ENCODE measurements at regions not wholly inside any gene's neighbourhood (a gene's known extent, or its start where the extent isn't known, plus 50 kb on each side); places are given as distances from the start of the nearest gene placed in this dataset.

DNA sequence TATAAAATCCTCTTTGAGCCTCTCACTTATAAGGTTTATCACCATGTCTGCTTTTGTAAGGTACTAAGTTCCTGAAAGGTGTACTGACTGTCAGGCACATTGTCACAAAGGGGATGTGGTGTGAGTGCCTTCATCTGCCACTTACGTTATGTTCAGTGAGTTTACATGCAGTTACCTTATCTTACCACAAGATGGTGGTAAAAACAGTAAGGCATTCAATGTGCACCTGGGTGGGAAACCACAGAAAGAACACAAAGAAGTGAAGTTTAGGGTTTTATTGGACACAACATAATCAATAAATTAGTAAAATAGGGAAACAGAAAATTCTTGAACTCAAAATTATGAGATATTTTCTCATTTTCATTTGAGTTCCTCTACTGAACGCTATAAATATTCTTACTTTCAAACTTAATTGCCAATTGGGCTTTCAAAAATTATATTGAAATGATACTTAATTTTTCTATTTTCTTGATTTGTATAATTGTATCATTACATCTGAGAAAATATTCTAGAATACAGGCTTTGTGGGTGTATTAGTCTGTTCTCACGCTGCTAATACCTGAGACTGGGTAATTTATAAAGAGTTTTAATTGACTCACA is 650.8 kb downstream of the PCDH7 start:
- POLR2A ChIA-PET, result no interaction called here
- CTCF ChIA-PET, result interaction anchor here (0.7 kb wide), 1 partner anchor 10 kb away, joined by 3 read pairs; no protein-coding TSS in a partner anchor
- TF ChIP-seq, protein P1, sequence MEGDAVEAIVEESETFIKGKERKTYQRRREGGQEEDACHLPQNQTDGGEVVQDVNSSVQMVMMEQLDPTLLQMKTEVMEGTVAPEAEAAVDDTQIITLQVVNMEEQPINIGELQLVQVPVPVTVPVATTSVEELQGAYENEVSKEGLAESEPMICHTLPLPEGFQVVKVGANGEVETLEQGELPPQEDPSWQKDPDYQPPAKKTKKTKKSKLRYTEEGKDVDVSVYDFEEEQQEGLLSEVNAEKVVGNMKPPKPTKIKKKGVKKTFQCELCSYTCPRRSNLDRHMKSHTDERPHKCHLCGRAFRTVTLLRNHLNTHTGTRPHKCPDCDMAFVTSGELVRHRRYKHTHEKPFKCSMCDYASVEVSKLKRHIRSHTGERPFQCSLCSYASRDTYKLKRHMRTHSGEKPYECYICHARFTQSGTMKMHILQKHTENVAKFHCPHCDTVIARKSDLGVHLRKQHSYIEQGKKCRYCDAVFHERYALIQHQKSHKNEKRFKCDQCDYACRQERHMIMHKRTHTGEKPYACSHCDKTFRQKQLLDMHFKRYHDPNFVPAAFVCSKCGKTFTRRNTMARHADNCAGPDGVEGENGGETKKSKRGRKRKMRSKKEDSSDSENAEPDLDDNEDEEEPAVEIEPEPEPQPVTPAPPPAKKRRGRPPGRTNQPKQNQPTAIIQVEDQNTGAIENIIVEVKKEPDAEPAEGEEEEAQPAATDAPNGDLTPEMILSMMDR (IDR thresholded peaks at IDR 0.05; ENCODE audit: insufficient read depth, low read length, missing control alignments), result peak; percentile 46
- DNase-seq (ENCODE audit: low read depth, low spot score), result no peak
- no peak overlapping the region for H3K4me3 ChIP-seq (ENCODE audit: low read depth, low read length)

DNA sequence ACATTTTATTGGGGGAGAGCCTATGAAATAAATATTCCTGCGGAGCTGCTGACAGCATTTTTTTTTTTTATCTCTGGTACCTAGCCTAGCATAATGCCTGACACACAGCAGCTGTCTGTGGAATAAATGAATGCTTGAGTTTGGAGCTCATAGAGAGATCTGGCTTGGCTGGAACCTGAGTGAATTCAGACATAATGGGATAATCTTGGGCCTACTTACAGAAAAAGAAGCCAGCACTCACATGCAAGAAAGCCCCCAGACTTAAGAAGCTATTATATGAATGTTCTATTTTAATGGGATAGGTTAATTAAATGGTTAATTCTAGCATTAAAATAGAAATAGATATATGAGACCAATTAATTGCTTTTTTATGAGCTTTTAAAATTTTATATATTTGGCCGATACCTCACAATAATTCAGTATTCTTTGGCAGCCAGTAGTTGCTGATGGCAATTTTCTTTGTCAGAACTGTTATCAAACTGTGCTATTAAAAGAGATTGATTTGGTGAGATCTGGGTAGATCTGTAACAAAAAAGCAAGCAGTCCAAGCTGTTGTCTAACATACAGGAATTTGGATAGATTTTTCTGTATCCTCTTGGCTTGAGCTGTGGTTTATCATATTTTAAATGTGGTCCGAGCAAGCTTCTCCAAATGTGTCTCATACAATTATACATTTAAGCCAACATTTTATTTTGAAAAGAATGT is 654.2 kb downstream of the PCDH7 start:
- DNase-seq (ENCODE audit: low read depth, low spot score), result no peak
- POLR2A ChIA-PET, result interaction anchor here (0.7 kb wide), 1 partner anchor 185 kb away, joined by 3 read pairs; no protein-coding TSS in a partner anchor
- TF ChIP-seq, protein P1 (IDR thresholded peaks at IDR 0.05; ENCODE audit: insufficient read depth, low read length, missing control alignments), result no peak
- CTCF ChIA-PET, result no interaction called here
- no peak overlapping the region for H3K4me3 ChIP-seq (ENCODE audit: low read depth, low read length)

DNA sequence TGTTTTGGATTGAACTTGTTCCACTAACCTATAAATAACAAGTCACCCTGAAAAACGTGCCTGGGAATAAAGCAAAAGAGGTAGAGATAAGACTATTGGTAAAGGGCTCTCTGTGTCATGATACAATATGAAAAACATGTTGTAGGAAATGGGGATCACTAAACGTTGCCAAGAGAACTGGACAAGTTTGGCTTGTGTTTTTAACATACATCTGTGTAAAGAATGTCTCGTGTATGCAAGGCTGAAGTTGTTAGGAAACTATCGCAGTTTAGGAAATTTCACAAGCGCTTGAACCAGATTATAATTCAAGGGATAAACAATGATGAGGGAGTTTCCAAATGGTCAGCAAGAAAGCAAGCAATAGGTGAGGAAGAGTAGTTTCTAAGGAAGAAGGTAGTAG is 655.8 kb downstream of the PCDH7 start:
- TF ChIP-seq, protein P1 (IDR thresholded peaks at IDR 0.05; ENCODE audit: insufficient read depth, low read length, missing control alignments), result no peak
- ChIA-PET POLR2A (no interaction called here), CTCF (no interaction called here)
- H3K4me3 ChIP-seq (ENCODE audit: low read depth, low read length), result no peak overlapping the region
- no peak for DNase-seq (ENCODE audit: low read depth, low spot score)

DNA sequence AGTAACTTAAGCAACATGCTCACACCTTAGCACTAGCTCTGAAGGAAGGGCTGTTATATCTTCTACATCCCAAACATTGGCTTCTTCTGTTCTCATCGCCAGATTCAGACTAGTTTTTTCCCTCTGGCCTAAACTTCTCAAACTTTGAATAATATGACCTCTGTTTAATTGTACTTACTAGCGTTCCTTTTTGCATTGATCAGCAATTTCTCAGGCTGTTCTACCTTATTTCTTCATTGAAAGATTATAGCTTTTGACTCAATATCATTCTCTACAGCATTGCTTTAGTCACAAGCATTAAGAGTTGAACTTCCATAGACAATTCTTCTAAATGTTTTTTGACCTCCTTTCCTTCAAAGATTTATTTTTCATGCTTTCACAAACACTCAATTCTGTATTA is 659.2 kb downstream of the PCDH7 start:
- POLR2A ChIA-PET, result no interaction called here
- H3K4me3 ChIP-seq (ENCODE audit: low read depth, low read length), result no peak overlapping the region
- TF ChIP-seq, protein P1 (IDR thresholded peaks at IDR 0.05; ENCODE audit: insufficient read depth, low read length, missing control alignments), result no peak
- CTCF ChIA-PET, result no interaction called here
- no peak for DNase-seq (ENCODE audit: low read depth, low spot score)

DNA sequence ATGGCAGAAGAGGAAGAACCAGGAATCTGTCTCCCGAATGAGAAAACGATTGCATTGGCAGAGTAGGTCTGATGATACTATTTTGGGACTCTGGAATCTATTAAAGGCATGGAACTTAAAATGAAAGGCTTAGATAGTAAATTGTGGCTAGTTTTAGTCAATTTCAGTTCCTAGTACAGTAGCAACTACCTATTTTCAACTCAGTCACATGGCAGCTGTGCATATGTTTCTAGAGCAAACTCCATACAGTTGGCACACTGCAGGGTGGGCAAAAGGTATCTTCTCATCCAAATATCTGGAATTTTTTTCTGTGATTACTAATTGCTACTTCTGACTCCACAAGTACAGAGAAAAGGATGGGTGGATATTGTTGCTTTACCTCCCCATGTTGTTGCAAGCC is 663.6 kb downstream of the PCDH7 start:
- no peak overlapping the region for H3K4me3 ChIP-seq (ENCODE audit: low read depth, low read length)
- TF ChIP-seq, protein P1 (IDR thresholded peaks at IDR 0.05; ENCODE audit: insufficient read depth, low read length, missing control alignments), result no peak
- ChIA-PET CTCF (no interaction called here), POLR2A (no interaction called here)
- DNase-seq (ENCODE audit: low read depth, low spot score), result no peak

DNA sequence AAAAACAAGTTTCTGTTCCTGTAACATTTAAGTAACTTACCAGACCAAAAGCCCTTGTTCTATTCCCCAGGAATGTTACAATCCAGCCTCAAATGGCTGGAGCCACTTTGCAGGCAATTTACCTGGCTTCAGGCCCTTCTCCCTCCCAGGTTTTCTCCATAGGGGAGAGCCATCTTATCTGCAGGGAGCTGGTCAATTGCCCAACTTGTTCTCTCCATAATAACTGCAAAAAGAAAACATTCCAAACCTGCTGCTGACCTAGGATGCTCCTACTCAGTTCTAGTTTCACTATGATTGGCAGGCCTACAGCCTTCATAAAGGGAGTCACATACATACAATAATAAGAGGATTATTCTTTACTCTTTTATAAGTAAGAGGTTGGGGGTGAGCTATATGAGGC is 670.7 kb downstream of the PCDH7 start:
- ChIA-PET POLR2A (no interaction called here), CTCF (no interaction called here)
- TF ChIP-seq, protein P1 (IDR thresholded peaks at IDR 0.05; ENCODE audit: insufficient read depth, low read length, missing control alignments), result no peak

More for the DNA sequence above, 670.7 kb downstream of the PCDH7 start:
- no peak for DNase-seq (ENCODE audit: low read depth, low spot score)
- no peak overlapping the region for H3K4me3 ChIP-seq (ENCODE audit: low read depth, low read length)
